NT2/D1 (cell line): ENCODE measurements at regions not wholly inside any gene's neighbourhood (a gene's known extent, or its start where the extent isn't known, plus 50 kb on each side); places are given as distances from the start of the nearest gene placed in this dataset.

ENCODE experiments used
- SUZ12 ChIP-seq: IDR thresholded peaks from 2 replicates; pipeline ENCODE4 v1.6.1; 2011; ENCODE audit not compliant: insufficient read length, insufficient read depth; ENCODE audit errors: extremely low read depth
- ZNF274 ChIP-seq: IDR thresholded peaks from 2 replicates; pipeline ENCODE4 v1.6.1; 2011; ENCODE audit warnings: mild to moderate bottlenecking, low read depth, low read length

DNA sequence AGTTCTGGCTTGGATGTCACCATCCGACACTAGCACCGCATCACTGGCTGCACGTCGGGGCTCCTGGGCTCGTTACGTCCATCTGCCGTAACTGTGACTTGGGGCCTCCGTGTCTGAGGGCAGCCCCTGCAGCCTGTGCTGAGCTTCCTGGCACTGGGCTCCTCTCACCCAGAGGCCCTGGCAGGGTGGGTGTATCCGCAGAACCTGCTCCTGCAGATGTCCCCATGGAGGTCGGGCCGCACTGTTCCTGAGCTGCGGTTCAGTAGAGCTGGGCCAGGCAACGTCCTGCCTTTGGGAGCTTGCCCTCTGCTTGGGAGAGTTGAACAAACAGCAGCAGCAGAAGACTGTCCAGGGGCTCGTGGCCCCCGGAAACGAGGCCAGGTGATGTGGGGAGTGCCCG, 71.4 kb downstream of the RGS12 start:
- TF ChIP-seq SUZ12 = no peak
- TF ChIP-seq ZNF274 = no peak
